ENCODE measurements at regions not wholly inside any gene's neighbourhood (a gene's known extent, or its start where the extent isn't known, plus 50 kb on each side); places are given as distances from the start of the nearest gene placed in this dataset. TPM values are rescaled to one million over a fixed set of nuclear protein-coding genes. Genes with fewer than 3 reads are reported as not detected.

DNA sequence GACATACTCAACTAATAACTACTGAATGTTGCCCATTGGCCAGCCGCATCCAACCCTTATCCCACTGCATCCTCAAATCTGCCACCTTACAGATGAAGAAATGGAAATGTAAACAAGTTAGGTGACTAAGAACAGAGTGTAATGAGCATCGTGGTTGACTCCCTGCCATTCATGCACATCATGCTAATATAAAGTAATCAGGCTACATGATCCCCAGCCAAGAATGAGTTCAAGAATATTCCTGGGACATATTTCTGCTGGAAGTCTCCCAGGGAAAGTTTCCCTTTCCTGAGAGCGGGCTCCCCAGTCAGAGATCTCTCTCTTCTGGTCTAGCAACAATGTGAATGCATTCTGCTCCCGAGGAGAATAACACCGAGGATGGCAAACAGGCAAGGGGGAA, 55.9 kb upstream of the SERP2 start:
- 60 to 78% methylated on average over 5 of the region's 5 CpGs for WGBS, 2 donors
- H3K27me3 ChIP-seq: no peaks in the 10 kb centered on the region
- no peak overlapping the region for H3K4me3 ChIP-seq
- H3K36me3 ChIP-seq: no peaks in the 10 kb centered on the region
- H3K4me1 ChIP-seq: peaks cover 0 to 14% (median 0%) of the 10 kb centered on the region in 4 donors
- H3K9me3 ChIP-seq: peaks cover 0 to 4% (median 0%) of the 10 kb centered on the region in 4 donors
- no peak for TF ChIP-seq EP300 (IDR thresholded peaks at IDR 0.05)
- peak overlapping the region in 1 of 4 donors; percentile 53 for H3K27ac ChIP-seq
- no peak for DNase-seq (ENCODE audit: low spot score in 2 of 2)

DNA sequence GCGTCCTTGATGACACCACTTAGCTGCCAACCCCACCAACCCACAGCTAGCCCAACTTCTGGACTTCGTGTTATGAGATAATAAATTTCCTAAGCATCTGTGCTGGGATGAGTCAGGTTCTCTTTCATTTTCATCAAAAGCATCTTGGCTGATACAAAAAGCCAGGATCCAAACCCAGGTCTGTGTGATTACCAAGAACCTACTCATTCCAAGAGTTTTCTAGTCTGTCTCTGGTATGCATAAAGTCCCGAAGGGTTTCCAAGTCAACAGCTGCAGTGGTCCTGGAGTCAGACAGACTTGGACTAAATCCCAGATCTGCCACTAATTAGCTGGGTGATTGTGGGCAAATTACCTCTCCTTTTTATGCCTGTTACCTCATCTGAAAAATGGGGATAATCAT, 55.5 kb upstream of the SERP2 start:
- Histone ChIP-seq H3K36me3 (no peaks in the 10 kb centered on the region), H3K4me3 (no peak overlapping the region), H3K27ac (peak overlapping the region in 1 of 4 donors; percentile 53), H3K4me1 (peaks cover 0 to 14% (median 0%) of the 10 kb centered on the region in 4 donors), H3K27me3 (no peaks in the 10 kb centered on the region), H3K9me3 (peaks cover 0 to 4% (median 0%) of the 10 kb centered on the region in 4 donors)
- DNase-seq (ENCODE audit: low spot score in 2 of 2): no peak
- no peak for TF ChIP-seq EP300 (IDR thresholded peaks at IDR 0.05)
- TF ChIP-seq POLR2A (IDR thresholded peaks at IDR 0.05): no peak
- TF ChIP-seq, protein P1, sequence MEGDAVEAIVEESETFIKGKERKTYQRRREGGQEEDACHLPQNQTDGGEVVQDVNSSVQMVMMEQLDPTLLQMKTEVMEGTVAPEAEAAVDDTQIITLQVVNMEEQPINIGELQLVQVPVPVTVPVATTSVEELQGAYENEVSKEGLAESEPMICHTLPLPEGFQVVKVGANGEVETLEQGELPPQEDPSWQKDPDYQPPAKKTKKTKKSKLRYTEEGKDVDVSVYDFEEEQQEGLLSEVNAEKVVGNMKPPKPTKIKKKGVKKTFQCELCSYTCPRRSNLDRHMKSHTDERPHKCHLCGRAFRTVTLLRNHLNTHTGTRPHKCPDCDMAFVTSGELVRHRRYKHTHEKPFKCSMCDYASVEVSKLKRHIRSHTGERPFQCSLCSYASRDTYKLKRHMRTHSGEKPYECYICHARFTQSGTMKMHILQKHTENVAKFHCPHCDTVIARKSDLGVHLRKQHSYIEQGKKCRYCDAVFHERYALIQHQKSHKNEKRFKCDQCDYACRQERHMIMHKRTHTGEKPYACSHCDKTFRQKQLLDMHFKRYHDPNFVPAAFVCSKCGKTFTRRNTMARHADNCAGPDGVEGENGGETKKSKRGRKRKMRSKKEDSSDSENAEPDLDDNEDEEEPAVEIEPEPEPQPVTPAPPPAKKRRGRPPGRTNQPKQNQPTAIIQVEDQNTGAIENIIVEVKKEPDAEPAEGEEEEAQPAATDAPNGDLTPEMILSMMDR (IDR thresholded peaks at IDR 0.05): no peak
- 51 to 64% methylated on average over 3 of the region's 3 CpGs for WGBS, 2 donors

DNA sequence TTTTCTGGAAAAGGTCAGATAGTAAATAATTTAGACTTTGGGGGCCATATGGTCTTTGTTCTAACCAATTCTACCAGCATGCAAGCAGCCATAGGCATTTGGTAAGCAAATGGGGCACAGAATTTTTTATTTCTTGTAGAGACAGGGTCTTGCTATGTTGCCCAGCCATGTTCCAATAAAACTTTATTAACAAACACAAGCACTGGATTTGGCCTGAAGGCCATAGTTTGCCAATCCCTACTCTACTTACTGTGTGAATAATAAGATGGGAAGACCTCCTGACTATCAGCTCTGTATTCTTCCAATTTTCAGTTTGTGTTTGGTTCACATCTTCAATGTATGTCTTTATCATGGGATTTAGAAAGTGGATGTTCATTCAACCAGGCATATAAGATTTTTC, 53.0 kb upstream of the SERP2 start:
- TF ChIP-seq, protein P1 (IDR thresholded peaks at IDR 0.05): no peak
- TF ChIP-seq EP300 (IDR thresholded peaks at IDR 0.05): no peak
- no peak for TF ChIP-seq POLR2A (IDR thresholded peaks at IDR 0.05)
- H3K27ac ChIP-seq: no peak overlapping the region
- no peak for DNase-seq (ENCODE audit: low spot score in 2 of 2)
- no peaks in the 10 kb centered on the region for H3K27me3 ChIP-seq
- H3K4me1 ChIP-seq: peaks cover 0 to 14% (median 0%) of the 10 kb centered on the region in 4 donors
- peaks cover 0 to 4% (median 0%) of the 10 kb centered on the region in 4 donors for H3K9me3 ChIP-seq
- no peaks in the 10 kb centered on the region for H3K36me3 ChIP-seq
- H3K4me3 ChIP-seq: no peak overlapping the region

DNA sequence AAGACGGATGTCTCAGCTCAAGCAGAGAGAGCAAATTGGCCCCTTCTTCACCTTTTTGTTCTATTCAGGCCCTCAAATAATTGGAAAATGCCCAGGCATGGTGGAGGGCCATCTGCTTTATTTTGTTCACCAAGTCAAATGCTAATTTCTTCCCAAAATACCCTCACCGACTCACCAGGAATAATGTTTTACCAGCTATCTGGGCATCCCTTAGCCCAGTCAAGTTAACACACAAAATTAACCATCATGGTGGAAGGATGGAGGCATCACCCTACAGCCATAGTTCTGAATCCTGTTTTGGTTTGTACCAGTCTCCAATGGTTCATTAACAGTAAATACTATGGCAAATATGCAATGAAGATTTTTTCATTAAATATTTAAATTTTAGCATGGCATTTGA, 51.7 kb upstream of the SERP2 start:
- peaks cover 0 to 4% (median 0%) of the 10 kb centered on the region in 4 donors for H3K9me3 ChIP-seq
- peaks cover 0 to 14% (median 0%) of the 10 kb centered on the region in 4 donors for H3K4me1 ChIP-seq
- no peak overlapping the region for H3K27ac ChIP-seq
- 90 to 94% methylated on average over 2 of the region's 2 CpGs for WGBS, 2 donors
- no peak for TF ChIP-seq POLR2A (IDR thresholded peaks at IDR 0.05)
- no peak for TF ChIP-seq EP300 (IDR thresholded peaks at IDR 0.05)
- H3K4me3 ChIP-seq: no peak overlapping the region
- no peak for DNase-seq (ENCODE audit: low spot score in 2 of 2)
- H3K36me3 ChIP-seq: no peaks in the 10 kb centered on the region
- no peaks in the 10 kb centered on the region for H3K27me3 ChIP-seq

DNA sequence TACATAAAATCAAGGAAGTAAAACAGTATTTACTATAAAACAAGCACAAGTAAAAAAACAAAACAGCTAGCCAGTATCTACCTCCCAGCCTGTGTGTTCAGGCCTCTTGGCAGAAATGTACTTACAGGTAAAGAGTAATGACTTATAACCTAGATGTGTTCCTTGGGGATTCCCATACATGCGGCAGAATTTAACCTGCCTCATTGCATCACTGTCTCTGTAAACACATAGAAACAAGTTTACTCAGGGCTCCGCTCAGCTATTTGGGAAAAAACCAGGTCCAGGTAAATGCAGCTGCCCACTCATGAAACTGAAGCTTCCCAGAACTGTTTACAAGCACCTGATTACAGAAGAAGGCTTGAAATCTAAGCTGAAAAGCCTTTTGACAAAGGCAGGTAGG, 50.7 kb upstream of the SERP2 start:
- WGBS, 2 donors: 94 to 96% methylated on average over 2 of the region's 2 CpGs
- Histone ChIP-seq H3K27me3 (no peaks in the 10 kb centered on the region), H3K4me3 (no peak overlapping the region), H3K27ac (no peak overlapping the region), H3K9me3 (peaks cover 0 to 4% (median 0%) of the 10 kb centered on the region in 4 donors), H3K4me1 (peaks cover 0 to 7% (median 0%) of the 10 kb centered on the region in 4 donors), H3K36me3 (no peaks in the 10 kb centered on the region)
- TF ChIP-seq POLR2A (IDR thresholded peaks at IDR 0.05): no peak
- TF ChIP-seq, protein P1 (IDR thresholded peaks at IDR 0.05): no peak
- no peak for TF ChIP-seq EP300 (IDR thresholded peaks at IDR 0.05)
- no peak for DNase-seq (ENCODE audit: low spot score in 2 of 2)

DNA sequence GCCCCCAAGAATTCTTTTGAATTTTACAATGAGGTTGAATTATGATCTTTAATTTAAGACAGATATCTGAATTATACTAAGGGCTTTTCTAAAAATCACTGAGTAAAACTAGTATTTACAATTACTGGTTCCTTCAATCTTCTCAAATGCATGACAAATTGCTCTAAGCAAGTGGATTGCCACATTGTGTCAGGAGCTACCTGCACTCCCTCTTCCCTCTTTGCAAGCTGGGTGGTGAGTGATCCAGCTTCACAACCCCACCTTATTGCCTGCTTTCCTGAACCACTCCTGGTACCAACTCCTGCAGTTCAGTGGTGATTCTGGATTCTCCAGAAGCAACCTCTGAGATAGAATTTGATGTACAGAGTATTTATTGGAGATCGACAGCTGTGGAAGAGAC, 49.9 kb upstream of the SERP2 start:
- Histone ChIP-seq H3K9me3 (peaks cover 0 to 6% (median 0%) of the 10 kb centered on the region in 4 donors), H3K4me3 (no peak overlapping the region), H3K36me3 (no peaks in the 10 kb centered on the region), H3K4me1 (no peaks in the 10 kb centered on the region), H3K27me3 (no peaks in the 10 kb centered on the region), H3K27ac (no peak overlapping the region)
- no peak for TF ChIP-seq POLR2A (IDR thresholded peaks at IDR 0.05)
- TF ChIP-seq, protein P1 (IDR thresholded peaks at IDR 0.05): no peak
- TF ChIP-seq EP300 (IDR thresholded peaks at IDR 0.05): no peak
- 94 to 100% methylated on average over 1 of the region's 1 CpG for WGBS, 2 donors
- no peak for DNase-seq (ENCODE audit: low spot score in 2 of 2)

Small RNA genes lying in the stretch of these regions (small RNA-seq; reads per million reads assigned to genes)
- gene MIR8079: not detected

Measured in tibial nerve (tissue), 4 donors.